MM.1S (cell line): ENCODE measurements at regions not wholly inside any gene's neighbourhood (a gene's known extent, or its start where the extent isn't known, plus 50 kb on each side); places are given as distances from the start of the nearest gene placed in this dataset.

ENCODE experiments used
- DNase-seq: peaks from one replicate; pipeline ENCODE4 v3.0.0-alpha.2; 2015
- H2AFZ ChIP-seq: fragments of 300-600 bp; sonication (generic); 2 replicates; pipeline ENCODE4 v1.6.0; 2016; ENCODE audit warnings: antibody characterized with exemption, low read length
- H3F3A ChIP-seq: fragments of 300-600 bp; sonication (generic); 2 replicates; pipeline ENCODE4 v1.6.1; 2016; ENCODE audit warnings: mild to moderate bottlenecking, antibody characterized with exemption, low read length, moderate library complexity, mixed read lengths; ENCODE audit not compliant: insufficient read depth
- H3K27ac ChIP-seq: fragments of 300-600 bp; sonication (generic); 2 replicates; pipeline ENCODE4 v1.5.1; 2016; ENCODE audit warnings: mild to moderate bottlenecking, low read length
- H3K27me3 ChIP-seq: fragments of 300-600 bp; sonication (generic); replicated peaks from 2 replicates; pipeline ENCODE4 v1.6.0; 2016; ENCODE audit warnings: low read length; ENCODE audit not compliant: insufficient read depth
- H3K36me3 ChIP-seq: fragments of 300-600 bp; sonication (generic); replicated peaks from 2 replicates; pipeline ENCODE4 v1.6.1; 2016; ENCODE audit warnings: mild to moderate bottlenecking, low read length, mixed read lengths; ENCODE audit not compliant: insufficient read depth
- H3K4me1 ChIP-seq: fragments of 300-600 bp; sonication (generic); 2 replicates; pipeline ENCODE4 v1.6.1; 2016; ENCODE audit warnings: low read length, mixed read lengths
- H3K4me2 ChIP-seq: fragments of 300-600 bp; sonication (generic); 2 replicates; pipeline ENCODE4 v1.6.0; 2016; ENCODE audit warnings: low read depth, low read length
- H3K4me3 ChIP-seq: fragments of 300-600 bp; sonication (generic); 2 replicates; pipeline ENCODE4 v1.5.1; 2016; ENCODE audit warnings: low read length, mixed read lengths
- H3K79me2 ChIP-seq: fragments of 300-600 bp; sonication (generic); 2 replicates; pipeline ENCODE4 v1.6.1; 2016; ENCODE audit warnings: mixed run types, low read length, mixed read lengths
- H3K9ac ChIP-seq: fragments of 300-600 bp; sonication (generic); 2 replicates; pipeline ENCODE4 v1.6.1; 2016; ENCODE audit warnings: low read length, mixed read lengths
- H3K9me2 ChIP-seq: fragments of 300-600 bp; sonication (generic); replicated peaks from 2 replicates; pipeline ENCODE4 v1.6.1; 2016; ENCODE audit warnings: mild to moderate bottlenecking, low read length, mixed read lengths; ENCODE audit not compliant: insufficient read depth
- H3K9me3 ChIP-seq: fragments of 300-600 bp; sonication (generic); replicated peaks from 2 replicates; pipeline ENCODE4 v1.6.1; 2016; ENCODE audit warnings: mild to moderate bottlenecking, low read length, mixed read lengths; ENCODE audit not compliant: insufficient read depth
- H4K20me1 ChIP-seq: fragments of 300-600 bp; sonication (generic); 2 replicates; pipeline ENCODE4 v1.6.1; 2016; ENCODE audit warnings: mild to moderate bottlenecking, low read length, moderate library complexity, mixed read lengths; ENCODE audit not compliant: insufficient read depth
- EZH2 ChIP-seq: fragments of 300-600 bp; sonication (generic); optimal IDR thresholded peaks from 2 replicates; pipeline ENCODE3; 2017; ENCODE audit warnings: low read depth, mild to moderate bottlenecking, antibody characterized with exemption, low read length, mixed read lengths
- EZH2phosphoT487 ChIP-seq: fragments of 300-600 bp; sonication (generic); IDR thresholded peaks from 2 replicates; pipeline ENCODE4 v1.6.1; 2018; ENCODE audit warnings: antibody characterized with exemption, low read length
- TF ChIP-seq, protein P1 (sequence below): fragments of 300-600 bp; sonication (generic); IDR thresholded peaks from 2 replicates; pipeline ENCODE4 v1.5.1; 2016; ENCODE audit warnings: antibody characterized with exemption, low read length, mixed read lengths

DNA sequence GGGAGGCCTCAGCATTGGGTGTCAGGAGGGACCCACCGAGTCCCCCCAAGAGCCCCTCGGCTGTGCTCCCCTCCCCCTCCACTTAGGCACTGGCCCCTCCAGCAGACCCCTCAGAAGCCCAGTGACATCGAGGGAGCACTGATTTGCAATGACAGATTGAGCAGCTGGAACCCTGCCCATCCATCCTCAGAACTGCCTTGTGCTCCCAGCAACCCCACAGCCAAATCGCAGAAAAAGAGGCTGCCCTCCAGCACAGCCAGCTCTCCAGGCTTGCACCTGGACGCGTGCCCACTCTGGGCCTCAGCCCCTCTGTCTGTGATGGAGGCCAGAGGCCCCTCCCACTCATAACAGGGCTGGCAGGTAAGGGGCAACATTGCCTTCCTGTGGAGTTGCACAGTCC is 123.2 kb upstream of the VSTM2B start:
- Histone ChIP-seq H3K79me2 (no peaks in the 10 kb centered on the region), H3K4me3 (no peak overlapping the region), H3K4me1 (no peaks in the 10 kb centered on the region), H2AFZ (no peak overlapping the region), H3F3A (no peaks in the 10 kb centered on the region), H3K36me3 (no peaks in the 10 kb centered on the region), H3K4me2 (no peak overlapping the region), H3K9ac (no peak overlapping the region), H3K9me3 (no peaks in the 10 kb centered on the region), H3K27me3 (peaks cover 53% of the 10 kb centered on the region), H3K27ac (no peak overlapping the region), H3K9me2 (no peaks in the 10 kb centered on the region), H4K20me1 (no peaks in the 10 kb centered on the region)
- TF ChIP-seq, protein P1, sequence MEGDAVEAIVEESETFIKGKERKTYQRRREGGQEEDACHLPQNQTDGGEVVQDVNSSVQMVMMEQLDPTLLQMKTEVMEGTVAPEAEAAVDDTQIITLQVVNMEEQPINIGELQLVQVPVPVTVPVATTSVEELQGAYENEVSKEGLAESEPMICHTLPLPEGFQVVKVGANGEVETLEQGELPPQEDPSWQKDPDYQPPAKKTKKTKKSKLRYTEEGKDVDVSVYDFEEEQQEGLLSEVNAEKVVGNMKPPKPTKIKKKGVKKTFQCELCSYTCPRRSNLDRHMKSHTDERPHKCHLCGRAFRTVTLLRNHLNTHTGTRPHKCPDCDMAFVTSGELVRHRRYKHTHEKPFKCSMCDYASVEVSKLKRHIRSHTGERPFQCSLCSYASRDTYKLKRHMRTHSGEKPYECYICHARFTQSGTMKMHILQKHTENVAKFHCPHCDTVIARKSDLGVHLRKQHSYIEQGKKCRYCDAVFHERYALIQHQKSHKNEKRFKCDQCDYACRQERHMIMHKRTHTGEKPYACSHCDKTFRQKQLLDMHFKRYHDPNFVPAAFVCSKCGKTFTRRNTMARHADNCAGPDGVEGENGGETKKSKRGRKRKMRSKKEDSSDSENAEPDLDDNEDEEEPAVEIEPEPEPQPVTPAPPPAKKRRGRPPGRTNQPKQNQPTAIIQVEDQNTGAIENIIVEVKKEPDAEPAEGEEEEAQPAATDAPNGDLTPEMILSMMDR, result no peak
- TF ChIP-seq EZH2phosphoT487 (no peak), EZH2 (no peak)
- no peak for DNase-seq

DNA sequence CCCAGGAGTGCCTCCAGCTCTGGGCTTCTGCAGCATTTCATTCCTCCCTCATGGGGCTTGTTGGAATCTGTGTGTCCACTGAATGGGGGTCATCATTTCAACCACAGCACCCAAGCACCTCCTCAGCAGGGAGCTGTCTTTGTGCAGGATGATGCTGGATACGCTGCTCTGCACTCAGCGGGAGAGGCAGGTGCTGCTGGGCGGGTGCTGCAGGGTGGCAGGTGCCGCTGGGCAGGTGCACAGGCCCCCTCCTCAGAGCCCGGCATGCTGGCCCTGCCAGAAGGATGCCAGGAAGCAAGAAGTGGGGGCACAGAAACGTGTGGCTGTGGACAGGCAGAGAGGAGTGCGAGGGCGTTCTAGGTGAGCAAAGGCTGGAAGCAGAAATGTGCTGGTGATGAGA is 121.8 kb upstream of the VSTM2B start:
- Histone ChIP-seq H3K9me3 (no peaks in the 10 kb centered on the region), H3K4me3 (no peak overlapping the region), H2AFZ (no peak overlapping the region), H3K27me3 (peaks cover 43% of the 10 kb centered on the region), H3K9ac (no peak overlapping the region), H3K27ac (no peak overlapping the region), H3K4me2 (no peak overlapping the region), H4K20me1 (no peaks in the 10 kb centered on the region), H3F3A (no peaks in the 10 kb centered on the region), H3K79me2 (no peaks in the 10 kb centered on the region), H3K4me1 (no peaks in the 10 kb centered on the region), H3K36me3 (no peaks in the 10 kb centered on the region), H3K9me2 (no peaks in the 10 kb centered on the region)
- TF ChIP-seq EZH2phosphoT487 (no peak), EZH2 (no peak)
- TF ChIP-seq, protein P1, result no peak
- DNase-seq, result no peak

DNA sequence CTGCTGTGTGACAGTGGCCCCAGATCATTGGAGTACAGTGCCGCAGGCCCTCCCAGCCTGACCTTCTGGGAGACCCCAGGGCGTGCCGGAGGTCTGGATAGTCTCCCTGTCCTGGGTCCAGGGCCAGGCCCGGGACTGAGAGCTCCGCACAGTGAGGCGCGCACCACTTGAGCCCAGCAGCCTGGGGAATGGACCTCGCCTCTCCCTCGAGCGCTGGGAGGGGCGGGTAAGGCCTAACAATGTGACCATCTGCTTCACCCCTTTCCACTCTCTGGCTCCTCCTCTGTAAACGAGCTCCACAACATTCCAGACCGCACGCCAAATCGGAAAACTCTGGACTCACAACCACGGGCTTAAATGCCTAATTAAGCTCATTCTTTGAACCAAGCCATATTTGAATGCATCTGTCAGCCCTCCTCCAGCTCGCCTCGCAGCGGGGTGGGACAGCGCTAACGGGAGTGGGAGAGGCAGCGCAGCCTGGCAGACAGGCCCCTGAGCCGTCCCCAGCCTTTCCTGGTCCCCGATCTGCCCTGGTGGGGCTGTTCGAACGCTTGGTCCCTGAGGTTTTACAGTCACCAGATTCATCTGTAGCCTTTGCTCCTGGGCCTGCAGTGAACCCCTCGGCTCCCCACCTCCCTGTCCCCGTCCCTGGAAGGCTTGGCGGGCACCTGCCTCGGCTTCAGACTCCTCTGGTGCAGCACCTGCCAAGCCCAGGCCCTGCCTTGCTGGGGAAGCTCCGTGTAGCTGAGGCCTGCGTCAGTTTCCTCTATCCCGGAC is 120.7 kb upstream of the VSTM2B start:
- H3K4me1 ChIP-seq, result no peaks in the 10 kb centered on the region
- no peak overlapping the region for H3K4me2 ChIP-seq
- H3K4me3 ChIP-seq, result no peak overlapping the region
- H3K27ac ChIP-seq, result no peak overlapping the region
- no peak for DNase-seq
- no peaks in the 10 kb centered on the region for H3K79me2 ChIP-seq
- no peaks in the 10 kb centered on the region for H3K9me3 ChIP-seq
- H2AFZ ChIP-seq, result no peak overlapping the region
- no peaks in the 10 kb centered on the region for H3K36me3 ChIP-seq
- H3K27me3 ChIP-seq, result peaks cover 42% of the 10 kb centered on the region
- no peaks in the 10 kb centered on the region for H4K20me1 ChIP-seq
- no peak overlapping the region for H3K9ac ChIP-seq
- no peaks in the 10 kb centered on the region for H3K9me2 ChIP-seq
- TF ChIP-seq, protein P1, result no peak
- TF ChIP-seq EZH2, result no peak
- no peak for TF ChIP-seq EZH2phosphoT487
- no peaks in the 10 kb centered on the region for H3F3A ChIP-seq
